ENCODE measurements at regions not wholly inside any gene's neighbourhood (a gene's known extent, or its start where the extent isn't known, plus 50 kb on each side); places are given as distances from the start of the nearest gene placed in this dataset.

- no peak for TF ChIP-seq POLR2A (IDR thresholded peaks at IDR 0.05)
- TF ChIP-seq, protein P1, sequence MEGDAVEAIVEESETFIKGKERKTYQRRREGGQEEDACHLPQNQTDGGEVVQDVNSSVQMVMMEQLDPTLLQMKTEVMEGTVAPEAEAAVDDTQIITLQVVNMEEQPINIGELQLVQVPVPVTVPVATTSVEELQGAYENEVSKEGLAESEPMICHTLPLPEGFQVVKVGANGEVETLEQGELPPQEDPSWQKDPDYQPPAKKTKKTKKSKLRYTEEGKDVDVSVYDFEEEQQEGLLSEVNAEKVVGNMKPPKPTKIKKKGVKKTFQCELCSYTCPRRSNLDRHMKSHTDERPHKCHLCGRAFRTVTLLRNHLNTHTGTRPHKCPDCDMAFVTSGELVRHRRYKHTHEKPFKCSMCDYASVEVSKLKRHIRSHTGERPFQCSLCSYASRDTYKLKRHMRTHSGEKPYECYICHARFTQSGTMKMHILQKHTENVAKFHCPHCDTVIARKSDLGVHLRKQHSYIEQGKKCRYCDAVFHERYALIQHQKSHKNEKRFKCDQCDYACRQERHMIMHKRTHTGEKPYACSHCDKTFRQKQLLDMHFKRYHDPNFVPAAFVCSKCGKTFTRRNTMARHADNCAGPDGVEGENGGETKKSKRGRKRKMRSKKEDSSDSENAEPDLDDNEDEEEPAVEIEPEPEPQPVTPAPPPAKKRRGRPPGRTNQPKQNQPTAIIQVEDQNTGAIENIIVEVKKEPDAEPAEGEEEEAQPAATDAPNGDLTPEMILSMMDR (IDR thresholded peaks at IDR 0.05), result no peak
Measured at GRCh38 chr6:150766201-150766997, 99.1 kb upstream of the MTHFD1L start.
